ENCODE measurements at regions not wholly inside any gene's neighbourhood (a gene's known extent, or its start where the extent isn't known, plus 50 kb on each side); places are given as distances from the start of the nearest gene placed in this dataset.
"Not testable (repeated sequence)": the region's sequence is repeated elsewhere in the genome, so short reads cannot be mapped to it uniquely, and the experiment has no call there.

DNA sequence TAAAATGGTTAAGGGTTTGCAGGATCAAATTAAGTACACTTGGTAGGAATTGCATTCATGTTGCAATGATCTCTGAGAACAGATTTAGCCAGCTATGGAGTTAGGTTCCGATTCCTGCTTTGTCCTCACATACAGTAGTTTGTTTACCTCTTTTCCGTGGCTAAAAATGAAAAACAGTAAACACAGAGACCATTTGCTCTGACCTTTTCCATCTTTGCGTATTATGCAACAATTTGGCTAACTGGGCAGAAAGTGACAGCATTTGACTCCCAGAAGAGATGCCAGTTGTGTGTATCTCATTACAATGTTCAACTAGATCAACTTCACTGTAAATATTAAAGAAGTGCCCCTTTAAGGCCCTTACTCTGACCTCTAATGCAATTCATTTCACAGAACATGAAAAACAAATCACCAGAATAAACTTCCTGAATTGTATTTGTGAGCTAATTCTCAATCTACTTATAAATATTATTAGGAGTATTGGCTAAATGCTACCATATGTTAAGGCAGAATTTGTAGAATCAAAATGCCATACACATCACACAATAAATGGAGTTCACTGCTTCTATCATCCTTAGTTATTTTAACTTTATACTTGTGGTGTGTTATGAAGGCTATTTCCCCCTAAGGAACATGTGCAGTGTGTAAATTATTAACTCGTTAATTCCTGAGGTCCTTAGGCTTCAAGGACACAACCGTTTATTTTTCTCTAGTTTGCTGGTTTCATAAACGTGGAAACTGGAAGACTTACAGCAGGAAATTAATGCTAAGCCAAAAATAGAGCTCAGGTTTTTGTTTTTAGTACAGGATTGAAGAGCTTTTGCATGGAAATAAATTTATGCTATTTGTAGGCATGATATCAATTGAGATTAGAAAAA, 380.7 kb upstream of the CITED2 start:
- DNase-seq (ENCODE audit: low read depth) = no peak

DNA sequence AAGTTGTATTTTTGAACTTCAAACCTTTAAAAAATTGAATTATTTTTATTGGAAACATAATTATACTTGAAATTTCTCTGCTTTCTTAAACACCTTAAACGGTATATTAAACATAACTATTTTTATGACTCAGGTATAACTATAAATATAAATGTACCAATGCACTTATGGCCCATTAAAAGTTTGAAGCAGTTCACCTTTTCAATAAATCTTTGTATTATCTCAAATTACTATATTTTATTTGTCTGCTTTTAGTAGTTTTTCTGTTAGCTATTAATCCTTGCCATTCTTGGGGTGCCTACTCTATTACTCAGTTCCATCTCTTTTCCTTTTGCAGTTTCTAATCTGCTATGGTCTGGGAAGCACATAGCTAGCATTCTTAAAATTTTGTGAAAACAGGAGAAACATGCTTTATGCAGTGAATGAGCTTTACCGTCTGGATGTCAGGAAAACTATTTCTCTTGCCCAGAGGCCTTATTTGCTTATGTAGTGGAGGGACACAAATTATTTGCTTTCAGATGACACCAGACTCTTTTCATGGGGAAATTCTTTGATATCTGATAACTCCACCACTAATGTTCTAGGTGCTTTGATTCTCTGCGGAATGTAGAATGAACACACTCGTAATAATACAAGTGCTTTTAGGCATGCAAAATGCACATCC, 378.9 kb upstream of the CITED2 start:
- DNase-seq (ENCODE audit: low read depth) = peak; percentile 73

DNA sequence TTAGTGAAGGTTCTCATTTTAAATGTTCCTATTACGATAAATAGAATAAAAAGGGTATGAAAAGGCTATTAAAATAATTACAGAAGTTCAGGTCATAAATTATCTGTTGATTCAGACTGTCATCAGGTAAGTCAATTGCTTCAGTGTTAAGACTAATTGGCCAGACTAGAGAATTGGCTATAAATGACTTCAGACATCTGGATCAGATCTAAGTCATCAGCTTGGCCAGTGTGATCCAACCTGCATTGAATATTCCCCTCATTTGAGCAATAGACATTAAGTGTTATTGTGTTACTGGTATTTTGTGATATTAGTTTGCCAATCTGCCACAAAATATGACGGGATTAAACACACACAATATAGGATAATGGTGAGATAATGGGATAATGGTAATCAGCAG, 377.6 kb upstream of the CITED2 start:
- no peak for DNase-seq (ENCODE audit: low read depth)

DNA sequence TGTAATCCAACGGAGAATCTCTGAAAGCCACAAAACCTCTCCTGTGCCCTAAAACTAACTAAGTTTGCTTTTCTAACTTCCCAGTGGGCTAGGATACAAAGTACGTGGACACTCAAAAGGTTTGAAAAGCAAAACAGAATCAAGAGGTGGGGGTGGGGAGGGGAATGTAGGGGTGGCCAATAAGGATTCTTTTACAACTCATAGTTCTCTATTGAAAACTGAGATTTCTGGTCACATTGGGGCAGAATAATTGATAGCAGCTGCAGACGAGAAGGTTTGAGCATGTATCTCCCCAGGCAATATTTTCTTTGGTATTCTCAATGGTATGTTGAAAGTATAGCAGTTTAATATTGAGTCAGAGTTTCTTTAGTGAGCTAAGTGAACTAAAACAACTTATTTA, 376.7 kb upstream of the CITED2 start:
- DNase-seq (ENCODE audit: low read depth) = peak; percentile 41

DNA sequence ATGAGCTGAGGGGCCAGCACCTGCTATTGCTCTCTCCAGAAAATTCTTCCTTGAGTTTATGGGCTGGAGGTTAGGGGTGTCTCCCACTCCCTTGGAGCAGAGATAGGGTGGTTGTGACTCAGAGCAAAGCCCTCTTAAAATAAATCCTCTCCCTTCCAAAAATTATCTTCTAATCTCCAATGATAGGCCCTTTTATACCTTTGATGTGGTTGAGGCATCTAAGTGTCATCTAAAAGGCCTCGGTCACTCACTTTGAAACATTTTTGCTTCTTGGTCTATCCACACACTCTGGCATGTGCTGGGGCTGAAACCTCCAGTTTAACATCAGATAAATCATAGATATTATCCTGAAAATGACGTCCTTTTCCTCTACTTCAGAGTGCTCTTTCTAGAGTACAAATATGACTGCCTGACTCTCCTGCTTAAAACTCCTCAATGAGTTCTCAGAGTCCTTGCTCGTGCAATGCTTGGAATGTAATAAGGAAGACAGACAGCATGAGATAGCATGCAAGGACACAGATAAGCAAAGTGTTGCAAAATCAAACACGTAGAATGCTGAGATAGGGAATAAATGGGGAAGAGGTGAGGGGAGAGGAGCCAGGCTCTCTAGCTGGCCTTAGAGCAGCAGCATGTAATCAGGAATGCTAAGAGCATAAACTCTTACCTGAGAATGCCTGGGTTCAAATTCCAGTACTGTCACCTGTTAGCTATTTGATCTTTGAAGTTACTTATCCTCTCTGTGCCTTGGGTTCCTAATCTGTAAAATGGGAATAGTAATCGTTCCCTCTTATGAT, 374.1 kb upstream of the CITED2 start:
- no peak for DNase-seq (ENCODE audit: low read depth)

DNA sequence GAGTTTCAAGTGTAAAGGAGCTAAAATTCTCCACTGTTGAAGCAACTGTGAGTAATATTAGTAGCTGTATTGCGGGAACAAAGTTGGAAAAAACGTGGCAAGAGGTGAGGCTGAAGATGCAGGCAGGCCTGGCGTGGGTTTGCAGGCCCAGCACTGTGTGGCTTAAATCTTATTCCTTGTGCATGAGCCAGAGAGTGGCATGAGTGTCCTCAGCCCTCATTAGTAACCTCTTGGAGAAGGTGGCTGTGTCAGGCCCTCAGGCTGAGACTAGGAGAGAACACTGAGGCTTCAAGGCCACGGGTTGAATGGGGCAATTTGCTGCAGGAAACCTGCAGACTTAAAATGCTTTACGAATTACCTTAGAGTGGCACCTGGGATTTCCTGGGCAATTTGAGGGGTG, 372.7 kb upstream of the CITED2 start:
- DNase-seq (ENCODE audit: low read depth) = no peak

DNA sequence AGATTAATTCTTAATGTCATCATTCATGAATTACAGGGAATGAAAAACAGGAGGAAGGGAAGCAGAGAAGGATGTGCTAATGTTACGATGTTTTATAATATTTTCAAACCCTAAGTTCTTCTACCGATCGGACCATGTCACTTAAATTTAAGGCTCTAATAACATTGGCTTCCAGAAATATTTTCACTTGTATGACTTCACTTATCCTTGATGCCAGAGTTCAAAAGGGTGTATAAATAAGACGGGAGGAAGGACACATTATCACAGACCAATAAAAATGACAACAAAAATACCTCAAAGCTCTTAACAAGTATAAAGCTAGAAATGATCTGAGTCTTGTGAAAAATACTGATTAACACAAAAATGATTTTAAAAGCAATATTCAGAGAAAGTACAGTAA, 370.4 kb upstream of the CITED2 start:
- DNase-seq (ENCODE audit: low read depth) = no peak

DNA sequence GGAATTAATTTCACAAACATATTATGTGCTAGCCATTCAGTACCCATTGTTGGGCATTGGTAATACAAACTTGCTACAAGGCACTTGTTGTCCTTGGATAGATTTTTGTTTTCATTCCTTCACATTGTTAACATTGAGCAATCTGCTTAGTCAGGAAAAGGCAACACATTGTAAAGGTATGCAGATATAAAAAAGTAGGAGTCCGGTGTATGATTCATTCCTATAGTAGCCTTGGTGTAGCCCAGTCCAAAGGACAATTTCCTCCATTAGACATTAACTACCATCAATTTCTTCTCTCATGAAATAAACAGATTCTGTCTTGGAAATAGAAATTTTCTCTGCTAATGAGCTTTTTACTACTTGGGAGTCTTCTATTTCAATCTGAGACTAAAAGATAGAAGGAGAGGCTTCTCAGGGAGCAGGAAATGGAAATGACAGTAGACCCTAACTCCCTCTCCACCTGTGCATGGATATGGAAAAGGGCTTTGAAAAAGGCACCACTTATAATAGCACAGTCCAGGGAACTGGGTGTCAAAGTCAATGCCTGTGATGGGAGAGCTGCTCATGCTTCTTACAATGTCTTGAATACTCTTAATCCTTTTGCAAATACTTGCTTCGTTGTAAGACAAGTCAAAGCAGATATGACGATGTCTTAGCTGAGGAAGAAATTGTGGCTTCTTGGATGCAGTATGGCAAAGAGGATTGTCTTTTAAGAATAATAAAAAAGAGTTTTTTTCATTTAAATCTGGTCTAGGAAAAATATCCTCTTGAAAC, 369.4 kb upstream of the CITED2 start:
- peak; percentile 95 for DNase-seq (ENCODE audit: low read depth)

DNA sequence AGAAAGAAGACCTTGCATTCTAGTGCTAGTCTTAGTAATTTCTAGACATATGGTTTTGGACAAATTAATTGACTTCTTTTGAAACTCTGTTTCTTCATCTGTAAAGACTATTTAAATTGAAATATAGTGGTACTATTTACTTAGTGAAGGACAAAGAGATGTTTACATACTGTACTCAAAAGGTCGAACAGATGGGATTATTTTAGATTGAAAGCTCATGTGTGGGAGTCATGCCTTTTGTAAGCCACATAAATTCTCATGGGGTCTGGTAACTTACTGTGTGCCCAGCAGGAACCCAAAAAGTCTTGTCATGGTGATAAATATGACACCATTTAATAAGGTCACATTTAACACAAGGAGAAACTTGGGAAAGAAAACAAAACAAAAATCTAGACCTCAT, 368.2 kb upstream of the CITED2 start:
- no peak for DNase-seq (ENCODE audit: low read depth)

DNA sequence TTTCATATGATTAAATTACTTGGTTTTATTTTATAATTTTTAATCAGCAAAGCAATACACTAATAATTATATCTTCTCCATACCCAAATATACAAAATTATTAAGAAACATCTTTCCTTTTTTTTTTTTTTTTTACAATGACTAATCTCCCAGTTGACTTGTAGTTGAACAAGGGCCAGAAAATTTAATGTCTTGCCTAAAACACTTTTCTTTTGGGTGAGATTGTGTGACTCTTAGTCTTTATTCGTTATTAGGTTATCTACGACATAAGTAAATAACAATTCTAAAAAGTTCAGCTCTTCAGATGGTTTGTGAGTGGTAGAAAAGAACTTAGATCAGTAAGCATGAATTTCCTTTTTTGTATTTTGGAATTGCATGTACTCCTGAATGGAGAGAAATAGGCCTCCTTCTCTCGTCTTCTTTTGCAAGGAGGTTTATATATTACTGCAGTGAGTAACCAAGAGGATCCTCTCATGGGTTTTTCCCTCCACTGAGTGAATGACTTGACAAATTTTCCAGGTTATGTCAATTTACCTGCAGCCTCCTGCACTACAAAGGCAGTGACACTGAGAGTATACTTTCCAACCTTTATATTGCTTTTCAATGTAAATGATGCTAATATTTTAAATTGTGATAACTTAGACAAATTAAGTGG, 364.5 kb upstream of the CITED2 start:
- no peak for DNase-seq (ENCODE audit: low read depth)

DNA sequence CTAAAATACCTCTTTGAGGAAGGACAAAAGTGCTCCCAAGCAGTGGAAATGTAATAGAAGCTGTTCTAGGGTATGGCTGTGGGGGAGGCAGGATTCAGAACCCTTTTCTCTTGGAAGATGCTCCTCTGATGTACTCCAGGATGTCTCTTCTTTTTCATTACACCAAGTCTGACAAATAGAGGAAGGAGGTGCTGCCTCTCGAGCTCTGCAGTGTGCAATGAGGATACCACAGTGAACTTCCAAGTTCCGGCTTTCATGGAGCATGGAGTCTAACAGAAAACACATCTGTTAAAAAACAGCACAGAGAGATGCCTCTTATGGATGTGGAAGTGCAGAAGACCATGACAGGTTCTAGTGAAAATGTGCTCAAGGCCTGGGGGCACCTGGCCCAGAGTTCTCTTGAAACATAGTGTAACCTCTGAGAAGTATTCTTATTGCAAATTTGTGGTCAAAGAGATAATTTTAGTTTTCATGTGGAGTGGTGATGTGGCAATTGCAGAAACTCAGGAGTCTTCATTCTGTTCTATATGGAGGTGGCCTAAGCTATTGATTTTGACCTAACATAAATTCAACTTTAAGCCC, 362.0 kb upstream of the CITED2 start:
- DNase-seq (ENCODE audit: low read depth) = no peak

DNA sequence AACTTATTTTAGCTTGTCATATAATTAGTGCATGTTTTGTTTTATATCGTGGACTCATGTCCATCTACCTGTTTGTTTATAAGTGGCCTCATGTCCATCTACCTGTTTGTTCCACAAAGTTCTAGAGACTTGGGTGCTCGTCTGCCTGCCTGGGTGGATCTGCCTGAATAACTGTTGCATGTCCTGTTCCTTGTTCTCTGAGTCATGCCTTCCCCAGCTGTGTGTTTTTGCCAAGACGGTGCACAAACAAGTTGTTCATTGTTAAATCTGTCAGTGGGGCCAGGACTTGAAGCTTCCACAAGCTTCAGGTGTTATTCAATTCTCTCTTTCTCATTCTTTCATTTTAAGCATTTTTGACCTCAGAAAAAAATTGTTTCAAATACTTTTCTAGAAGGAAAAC, 358.0 kb upstream of the CITED2 start:
- DNase-seq (ENCODE audit: low read depth) = peak; percentile 70

DNA sequence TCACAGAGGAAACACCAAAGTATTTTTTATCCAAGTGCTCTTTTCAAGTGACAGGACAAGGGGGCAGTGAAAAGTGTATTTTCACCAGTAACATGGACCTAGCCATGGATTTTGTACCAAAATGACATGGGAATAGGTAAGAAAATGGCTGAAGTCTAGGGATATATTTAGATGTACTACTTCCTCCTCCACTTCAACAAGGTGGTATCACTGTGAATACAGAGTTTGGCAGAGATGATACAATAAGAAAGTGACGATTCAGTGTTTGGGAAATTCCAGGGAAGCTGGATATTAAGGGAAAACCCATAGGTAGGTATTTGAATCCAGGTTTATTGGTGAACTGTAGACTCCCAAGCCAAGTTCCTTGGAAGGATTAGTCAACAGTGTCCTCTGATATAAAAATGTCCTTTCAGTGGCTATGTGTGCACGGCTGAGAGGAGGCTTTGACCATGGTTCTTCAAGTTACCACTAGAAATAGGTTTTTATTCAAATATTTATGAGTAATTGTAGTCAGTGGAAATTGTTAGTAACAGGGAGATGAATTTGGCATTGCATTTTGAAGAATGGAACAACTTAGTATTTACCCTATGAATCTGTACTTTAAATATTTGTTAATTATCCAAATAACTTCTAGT, 356.0 kb upstream of the CITED2 start:
- DNase-seq (ENCODE audit: low read depth) = no peak

DNA sequence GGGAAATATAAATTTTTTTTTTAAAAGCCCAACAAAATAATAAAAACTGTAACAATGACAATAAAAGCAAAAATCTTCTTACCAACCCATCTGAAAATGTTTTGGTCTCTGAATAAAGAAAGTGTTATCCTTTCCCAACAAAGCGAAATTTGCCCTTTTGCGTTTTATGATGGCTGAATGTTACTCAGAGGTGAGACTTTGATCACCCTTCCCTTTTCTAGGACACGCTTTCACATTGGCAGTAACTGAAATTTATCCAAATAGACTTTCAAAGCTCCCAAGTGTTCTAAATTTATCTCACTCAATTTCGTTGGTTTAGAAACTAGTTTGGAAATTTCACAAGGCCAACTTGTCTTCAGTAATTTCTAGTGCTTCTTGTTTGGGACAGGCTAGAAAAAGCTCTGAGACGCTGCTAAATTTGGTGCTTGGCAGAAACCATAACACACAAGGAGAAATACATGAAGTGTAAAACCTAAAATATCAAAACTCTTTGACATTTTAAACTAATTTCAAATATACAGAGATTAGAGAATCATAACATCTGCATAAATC, 354.5 kb upstream of the CITED2 start:
- no peak for DNase-seq (ENCODE audit: low read depth)

DNA sequence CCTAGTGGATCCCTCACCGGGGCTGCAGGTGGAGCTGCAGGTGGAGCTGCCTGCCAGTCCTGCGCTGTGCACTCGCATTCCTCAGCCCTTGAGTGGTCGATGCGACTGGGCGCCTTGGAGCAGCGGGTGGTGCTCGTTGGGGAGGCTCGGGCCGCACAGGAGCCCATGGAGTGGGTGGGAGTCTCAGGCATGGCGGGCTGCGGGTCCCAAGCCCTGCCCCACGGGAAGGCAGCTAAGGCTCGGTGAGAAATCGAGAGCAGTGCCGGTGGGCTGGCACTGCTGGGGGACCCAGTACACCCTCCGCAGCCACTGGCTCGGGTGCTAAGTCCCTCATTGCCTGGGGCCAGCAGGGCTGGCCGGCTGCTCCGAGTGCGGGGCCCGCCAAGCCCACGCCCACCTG, 351.8 kb upstream of the CITED2 start:
- DNase-seq (ENCODE audit: low read depth) = not testable (repeated sequence)

DNA sequence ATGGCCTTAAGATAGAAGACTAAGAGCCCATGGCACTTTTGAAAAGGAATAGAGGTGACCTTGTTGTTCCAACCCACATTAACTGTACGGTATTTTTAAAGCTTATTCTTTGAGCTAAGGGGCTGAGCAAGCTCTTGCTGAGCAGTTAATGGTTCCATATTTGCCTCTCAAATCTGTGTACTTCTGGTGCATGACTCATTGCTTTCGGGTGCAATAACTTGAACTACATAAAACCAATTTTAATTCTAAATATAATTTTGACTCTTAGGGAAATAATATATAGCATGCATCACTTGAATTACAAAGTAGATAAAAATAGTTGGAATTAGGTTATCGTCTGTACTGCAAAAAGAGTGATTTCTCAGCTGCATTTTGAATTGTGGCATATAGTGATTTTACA, 348.1 kb upstream of the CITED2 start:
- no peak for DNase-seq (ENCODE audit: low read depth)

DNA sequence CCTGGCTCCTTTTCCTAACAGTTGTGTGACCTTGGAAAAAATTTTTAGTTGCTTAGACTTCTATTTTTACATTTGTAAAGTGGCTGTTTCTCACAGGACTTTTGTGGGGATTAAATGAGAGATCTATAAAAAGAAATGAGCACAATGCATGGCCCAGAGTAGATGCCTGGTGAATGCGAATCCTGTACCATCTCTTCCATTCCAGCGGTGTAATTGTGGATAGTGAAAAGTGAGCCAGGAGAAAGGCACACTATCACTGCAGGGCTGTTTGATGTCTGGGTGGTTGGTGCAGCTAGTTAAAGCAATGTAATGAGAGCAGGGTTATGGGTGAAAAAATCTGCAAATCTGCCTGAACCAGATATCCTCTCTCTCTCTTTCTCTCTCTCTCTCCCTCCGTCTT, 347.5 kb upstream of the CITED2 start:
- no peak for DNase-seq (ENCODE audit: low read depth)

DNA sequence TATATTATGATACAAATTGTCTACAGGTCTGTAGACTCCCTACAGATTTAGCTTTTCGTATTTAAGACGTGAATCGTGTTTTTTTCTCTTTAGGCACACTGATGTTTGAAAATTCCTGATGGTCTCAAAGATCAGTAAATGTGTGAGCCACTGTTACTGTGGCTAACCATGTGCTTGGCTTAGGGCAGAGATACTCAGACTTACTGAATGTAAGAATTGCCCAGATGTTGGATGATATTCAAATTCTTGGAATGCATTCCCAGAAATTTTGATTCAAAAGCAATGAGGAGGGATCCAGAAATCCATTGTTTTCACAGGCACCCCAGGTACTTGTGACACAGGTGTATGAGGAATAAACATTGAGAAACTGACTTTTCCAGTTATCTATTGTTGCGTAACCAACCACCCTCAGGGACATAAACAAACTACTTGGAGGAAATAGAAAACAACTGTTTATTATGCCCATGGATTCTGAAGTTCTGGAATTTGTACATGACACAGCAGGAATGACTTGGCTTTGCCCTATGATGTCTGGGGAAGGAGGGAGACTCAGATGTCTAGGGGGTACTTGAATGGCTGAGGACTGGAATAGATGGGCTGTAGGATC, 339.6 kb upstream of the CITED2 start:
- peak; percentile 9 for DNase-seq (ENCODE audit: low read depth)

DNA sequence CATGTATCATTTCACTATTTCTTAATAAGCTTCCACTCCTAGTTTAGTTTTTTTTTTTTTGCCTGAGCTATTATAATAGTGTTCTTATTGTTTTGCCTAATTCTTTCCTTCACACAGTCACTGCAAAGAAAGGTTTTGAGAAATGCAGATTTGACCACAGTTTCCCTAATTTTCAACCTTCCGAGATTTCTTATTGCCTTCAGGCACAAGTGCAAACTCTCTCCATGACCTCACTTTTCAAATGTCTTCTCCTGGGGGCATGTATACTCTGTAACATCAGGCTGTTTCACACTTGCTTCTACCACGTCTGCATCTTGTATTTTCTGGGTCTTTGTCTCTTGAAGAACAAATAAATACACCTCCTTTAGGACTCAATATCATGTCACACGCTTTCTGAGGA, 339.0 kb upstream of the CITED2 start:
- no peak for DNase-seq (ENCODE audit: low read depth)

DNA sequence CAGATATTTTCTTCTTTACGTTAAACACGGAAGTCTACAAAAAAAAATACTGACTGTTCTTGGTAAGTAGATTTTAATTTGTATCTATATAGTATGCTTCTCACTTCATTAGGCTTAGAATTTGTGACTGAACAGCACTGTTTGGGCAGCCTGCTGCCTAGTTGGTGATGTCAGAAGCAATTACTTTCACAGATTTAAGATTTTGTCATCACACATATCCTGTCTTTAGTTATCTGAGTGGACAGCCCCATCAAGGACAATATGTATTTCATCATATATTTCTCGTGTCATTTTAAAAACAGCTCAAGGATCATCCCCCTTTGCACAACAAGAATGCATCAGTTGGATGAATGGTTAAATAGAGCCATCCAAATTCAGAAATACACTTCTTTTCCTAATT, 338.4 kb upstream of the CITED2 start:
- DNase-seq (ENCODE audit: low read depth) = no peak
